ENCODE measurements at regions not wholly inside any gene's neighbourhood (a gene's known extent, or its start where the extent isn't known, plus 50 kb on each side); places are given as distances from the start of the nearest gene placed in this dataset.
A peak's percentile ranks its signal among the peaks of the same experiment; 100 is the strongest.

DNA sequence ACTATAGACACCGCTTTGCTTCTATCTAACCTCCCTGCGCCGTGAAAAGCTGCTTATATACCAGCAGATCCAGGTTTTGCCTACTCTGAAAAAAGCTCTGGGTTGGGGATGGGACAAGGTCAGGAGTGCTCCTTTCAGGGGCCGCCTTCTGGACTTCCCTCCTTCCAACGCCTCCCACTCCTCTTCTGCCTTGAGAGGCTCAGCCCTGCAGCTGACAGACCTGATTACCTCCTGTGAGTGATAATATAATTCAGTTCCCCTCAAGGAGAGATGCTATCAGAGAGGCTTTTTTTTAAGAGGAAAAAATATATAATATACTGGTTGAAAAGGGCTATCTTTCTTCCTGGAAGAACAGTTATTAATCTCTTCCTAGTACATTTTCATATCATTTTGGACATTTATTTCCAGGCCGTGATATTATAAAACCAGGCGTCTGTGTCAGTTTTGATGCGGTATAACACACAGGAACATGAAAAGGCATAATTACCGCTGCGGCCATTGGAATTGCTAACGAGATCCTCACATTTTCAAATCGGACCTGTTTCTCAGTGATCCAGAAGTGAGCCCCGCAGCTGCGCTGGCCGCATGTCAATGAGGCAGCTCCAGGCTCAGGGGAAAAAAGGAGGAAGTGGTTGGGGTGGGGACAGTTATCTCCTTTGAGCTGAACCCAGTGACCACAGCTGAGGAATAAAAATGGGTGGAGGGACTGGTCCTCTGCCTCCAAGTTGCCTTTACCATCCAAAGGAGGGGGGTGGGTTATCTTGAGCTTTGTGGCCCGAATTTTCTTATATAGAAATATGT is 457.1 kb downstream of the TYW1 start:
- no peak overlapping the region for H3K27ac Mint-ChIP-seq
- H3K36me3 Mint-ChIP-seq (ENCODE audit: low read depth): no peaks in the 10 kb centered on the region
- no peaks in the 10 kb centered on the region for H3K4me1 Mint-ChIP-seq
- DNase-seq (no peak), ATAC-seq (no peak)
- no peaks in the 10 kb centered on the region for H3K9me3 Mint-ChIP-seq
- no peaks in the 10 kb centered on the region for H3K27me3 Mint-ChIP-seq
- H3K4me3 Mint-ChIP-seq: no peak overlapping the region

DNA sequence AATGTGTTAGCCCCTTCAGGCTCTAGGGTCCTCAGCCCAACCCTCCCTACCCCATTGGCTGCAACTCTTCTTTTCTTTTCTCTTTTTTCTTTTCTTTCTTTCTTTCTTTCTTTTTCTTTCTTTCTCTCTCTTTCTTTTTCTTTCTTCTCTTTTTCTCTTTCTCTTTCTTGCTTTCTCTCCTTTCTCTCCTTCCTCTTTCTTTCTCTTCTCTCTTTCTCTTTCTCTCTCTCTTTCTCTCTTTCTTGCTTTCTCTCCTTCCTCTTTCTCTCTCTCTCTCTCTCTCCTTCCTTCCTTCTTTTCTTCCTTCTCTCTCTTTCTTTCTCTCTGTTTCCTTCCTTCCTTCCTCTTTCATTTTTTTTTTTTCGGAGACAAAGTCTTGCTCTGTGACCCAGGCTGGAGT is 458.9 kb downstream of the TYW1 start:
- DNase-seq (no peak), ATAC-seq (no peak)
- Mint-ChIP-seq H3K4me3 (no peak overlapping the region), H3K27me3 (no peaks in the 10 kb centered on the region), H3K36me3 (ENCODE audit: low read depth) (no peaks in the 10 kb centered on the region), H3K4me1 (no peaks in the 10 kb centered on the region), H3K9me3 (no peaks in the 10 kb centered on the region), H3K27ac (no peak overlapping the region)

DNA sequence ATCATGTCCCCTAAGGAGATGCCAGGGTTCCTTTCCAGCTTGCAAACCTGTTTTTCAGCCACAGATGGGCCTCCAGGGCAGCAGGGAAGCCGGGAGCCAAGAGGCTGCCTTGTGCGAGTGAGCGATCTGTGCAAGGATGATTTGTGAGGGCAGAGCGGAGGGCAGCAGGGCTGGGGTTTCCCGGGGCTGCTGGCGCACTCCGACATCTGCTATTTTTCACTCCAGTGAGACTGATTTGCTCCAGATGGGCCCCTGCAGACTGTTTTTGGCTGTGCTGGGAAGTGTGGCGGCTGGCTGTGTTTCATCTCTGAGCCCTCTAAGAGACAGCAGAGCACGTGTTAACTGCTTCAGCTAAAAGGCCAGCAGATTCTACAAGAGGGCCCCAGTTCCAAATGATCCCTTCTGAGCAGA is 466.2 kb downstream of the TYW1 start:
- H3K36me3 Mint-ChIP-seq (ENCODE audit: low read depth): no peaks in the 10 kb centered on the region

DNA sequence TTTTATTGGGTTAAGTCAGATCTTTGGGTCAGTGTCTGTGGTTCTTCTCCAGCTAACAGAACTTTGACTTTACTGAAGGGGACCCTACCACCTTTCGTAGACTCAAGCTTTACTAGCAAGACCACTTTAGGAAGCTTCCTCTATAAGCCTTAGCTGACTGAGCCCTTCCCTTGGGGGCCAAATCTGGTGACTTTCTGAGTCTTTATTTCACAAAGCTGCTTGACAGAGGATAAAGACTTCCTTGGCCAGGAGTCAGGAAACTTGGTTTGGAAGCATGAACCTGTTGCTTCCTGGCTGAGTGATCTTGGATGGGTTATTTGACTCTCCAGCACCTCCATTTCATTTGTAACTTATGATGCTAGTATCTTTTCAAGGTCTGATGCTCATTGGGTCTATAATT is 466.7 kb downstream of the TYW1 start:
- ATAC-seq (no peak), DNase-seq (no peak)
- H3K27me3 Mint-ChIP-seq: no peaks in the 10 kb centered on the region
- peaks cover 5% of the 10 kb centered on the region for H3K9me3 Mint-ChIP-seq
- H3K27ac Mint-ChIP-seq: no peak overlapping the region
- H3K4me1 Mint-ChIP-seq: no peaks in the 10 kb centered on the region
- no peak overlapping the region for H3K4me3 Mint-ChIP-seq
- H3K36me3 Mint-ChIP-seq (ENCODE audit: low read depth): no peaks in the 10 kb centered on the region

More for the DNA sequence above, 466.2 kb downstream of the TYW1 start:
- H3K27me3 Mint-ChIP-seq: no peaks in the 10 kb centered on the region
- DNase-seq: no peak
- peaks cover 3% of the 10 kb centered on the region for H3K9me3 Mint-ChIP-seq
- H3K27ac Mint-ChIP-seq: no peak overlapping the region
- H3K4me3 Mint-ChIP-seq: no peak overlapping the region
- no peaks in the 10 kb centered on the region for H3K4me1 Mint-ChIP-seq
- no peak for ATAC-seq

DNA sequence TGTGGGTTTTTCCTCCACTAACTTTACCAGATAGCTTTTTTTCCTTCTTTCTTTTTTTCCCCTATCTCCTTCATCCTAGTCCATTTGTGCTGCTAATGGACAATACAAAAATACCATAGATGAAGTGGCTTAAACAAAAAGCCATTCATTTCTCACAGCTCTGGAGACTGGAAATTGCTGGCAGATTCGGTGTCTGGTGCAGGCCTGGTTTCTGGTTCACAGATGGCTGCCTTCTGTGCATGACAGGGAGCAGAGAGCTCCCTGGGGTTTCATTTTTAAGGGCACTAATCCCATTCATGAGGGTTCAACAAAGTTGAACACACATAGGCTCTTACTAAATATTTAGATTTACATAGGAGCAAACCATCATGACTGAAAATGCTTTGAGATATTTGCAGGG is 467.4 kb downstream of the TYW1 start:
- DNase-seq: no peak
- Mint-ChIP-seq H3K27me3 (no peaks in the 10 kb centered on the region), H3K4me1 (no peaks in the 10 kb centered on the region), H3K9me3 (peaks cover 10% of the 10 kb centered on the region), H3K36me3 (ENCODE audit: low read depth) (no peaks in the 10 kb centered on the region), H3K27ac (no peak overlapping the region), H3K4me3 (no peak overlapping the region)
- no peak for ATAC-seq

DNA sequence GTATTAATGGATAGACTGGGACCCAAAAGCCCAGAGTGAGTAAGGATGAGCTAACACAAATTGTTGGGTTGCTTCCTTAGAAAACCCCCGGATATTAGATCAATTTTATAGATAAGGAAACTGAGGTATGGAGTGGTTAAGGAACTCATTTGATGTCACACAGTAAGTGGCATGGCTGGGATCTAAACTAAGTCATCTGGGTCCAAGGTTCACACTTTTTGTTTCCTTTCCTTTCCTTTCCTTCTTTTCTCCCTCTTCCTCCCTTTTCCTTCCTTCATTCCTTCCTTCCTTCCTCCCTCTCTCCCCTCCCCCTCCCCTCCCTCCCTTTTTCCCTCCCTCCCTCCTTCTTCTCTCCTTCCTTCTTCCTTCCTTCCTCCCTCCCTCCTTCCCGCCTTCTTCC is 469.5 kb downstream of the TYW1 start:
- no peak overlapping the region for H3K27ac Mint-ChIP-seq
- no peaks in the 10 kb centered on the region for H3K36me3 Mint-ChIP-seq (ENCODE audit: low read depth)
- H3K4me1 Mint-ChIP-seq: no peaks in the 10 kb centered on the region
- peaks cover 14% of the 10 kb centered on the region for H3K9me3 Mint-ChIP-seq
- ATAC-seq (no peak), DNase-seq (no peak)
- no peak overlapping the region for H3K4me3 Mint-ChIP-seq
- H3K27me3 Mint-ChIP-seq: no peaks in the 10 kb centered on the region

DNA sequence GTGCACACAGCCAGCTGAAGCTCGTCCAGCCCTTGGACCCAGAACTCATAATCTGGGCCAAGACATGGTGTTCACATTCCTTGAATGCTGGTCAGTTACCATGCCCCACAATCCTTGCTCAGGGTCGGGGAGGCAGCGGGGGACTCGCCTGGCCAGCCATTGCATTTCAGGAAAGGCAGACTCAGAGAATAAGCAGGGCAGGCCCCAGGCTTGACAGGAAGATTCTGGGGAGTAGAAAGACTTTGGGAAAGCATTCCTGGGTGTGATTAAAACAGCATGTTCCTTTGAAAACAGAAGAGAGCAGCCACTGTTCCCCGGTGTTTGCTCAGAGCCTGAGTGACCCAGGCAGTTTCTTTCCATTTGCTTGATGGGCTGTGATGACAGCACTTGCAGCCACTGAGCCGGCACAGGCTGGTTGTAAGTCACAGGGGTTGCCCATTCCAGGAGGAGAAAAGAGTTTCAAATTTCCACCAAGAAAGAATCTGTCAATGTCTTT is 473.7 kb downstream of the TYW1 start:
- peaks cover 21% of the 10 kb centered on the region for H3K9me3 Mint-ChIP-seq
- no peaks in the 10 kb centered on the region for H3K4me1 Mint-ChIP-seq
- no peaks in the 10 kb centered on the region for H3K36me3 Mint-ChIP-seq (ENCODE audit: low read depth)
- no peak for DNase-seq
- ATAC-seq: no peak
- no peak overlapping the region for H3K4me3 Mint-ChIP-seq
- no peak overlapping the region for H3K27ac Mint-ChIP-seq
- no peaks in the 10 kb centered on the region for H3K27me3 Mint-ChIP-seq

DNA sequence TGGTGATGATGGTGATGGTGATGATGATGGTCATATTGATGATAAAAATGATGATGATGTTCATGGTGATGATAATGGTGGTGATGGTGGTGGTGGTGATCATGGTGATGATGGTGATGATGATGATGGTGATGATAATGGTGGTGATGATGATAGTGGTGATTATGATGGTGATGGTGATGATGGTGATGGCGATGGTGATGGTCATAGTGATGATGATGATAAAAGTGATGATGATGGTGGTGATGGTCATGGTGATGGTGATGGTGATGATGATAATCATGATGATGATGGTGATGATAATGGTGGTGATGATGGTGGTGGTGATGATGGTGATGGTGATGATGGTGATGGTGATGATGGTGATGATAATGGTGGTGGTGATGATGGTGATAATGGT is 478.7 kb downstream of the TYW1 start:
- Mint-ChIP-seq H3K27me3 (no peaks in the 10 kb centered on the region), H3K36me3 (ENCODE audit: low read depth) (no peaks in the 10 kb centered on the region), H3K4me3 (no peak overlapping the region), H3K9me3 (peaks cover 11% of the 10 kb centered on the region), H3K4me1 (no peaks in the 10 kb centered on the region), H3K27ac (no peak overlapping the region)
- DNase-seq (no peak), ATAC-seq (no peak)

DNA sequence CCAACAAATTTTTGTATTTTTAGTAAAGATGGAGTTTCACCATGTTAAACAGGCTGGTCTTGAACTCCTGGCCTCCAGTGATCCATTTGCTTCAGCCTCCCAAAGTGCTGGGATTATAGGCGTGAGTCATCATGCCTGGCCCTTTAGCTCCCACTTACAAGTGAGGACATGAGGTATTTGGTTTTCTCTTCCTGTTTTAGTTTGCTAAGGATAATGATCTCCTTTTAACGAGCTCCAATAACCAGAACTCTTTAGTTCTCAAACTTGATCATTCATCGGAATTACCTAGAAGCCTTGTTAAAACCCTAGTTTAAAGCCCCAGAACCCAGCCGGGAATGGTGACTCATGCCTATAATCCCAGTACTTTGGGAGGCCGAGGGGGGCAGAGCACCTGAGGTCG is 481.4 kb downstream of the TYW1 start:
- Mint-ChIP-seq H3K27ac (no peak overlapping the region), H3K9me3 (peaks cover 11% of the 10 kb centered on the region), H3K4me1 (no peaks in the 10 kb centered on the region), H3K4me3 (no peak overlapping the region), H3K36me3 (ENCODE audit: low read depth) (no peaks in the 10 kb centered on the region), H3K27me3 (no peaks in the 10 kb centered on the region)
- no peak for ATAC-seq
- no peak for DNase-seq

DNA sequence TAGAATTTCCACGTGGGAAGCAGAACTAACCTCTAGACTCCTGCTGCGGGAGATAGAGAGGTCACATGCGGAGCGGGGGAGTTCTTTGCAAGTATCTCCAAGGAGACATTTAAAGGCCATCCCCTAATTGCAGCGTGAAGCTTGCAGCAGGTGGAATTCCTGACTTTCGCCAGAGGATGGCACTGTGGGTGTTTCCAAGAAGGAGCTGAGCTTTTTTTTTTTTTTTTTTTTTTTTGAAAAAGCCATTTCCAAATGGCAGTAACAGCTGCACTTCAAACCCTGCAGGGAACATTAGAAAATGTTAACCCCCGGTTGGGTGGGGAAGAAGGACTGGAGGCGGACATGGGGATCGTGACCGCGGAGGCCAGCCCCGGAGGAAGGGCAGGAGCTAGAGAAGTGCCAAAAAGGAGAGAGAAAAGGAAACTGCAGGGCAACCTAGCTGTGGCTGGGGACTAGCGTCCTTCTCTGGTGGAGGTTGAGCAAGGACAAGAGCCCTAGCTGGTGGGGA is 487.7 kb downstream of the TYW1 start:
- ATAC-seq (no peak), DNase-seq (peak; percentile 25)
- Mint-ChIP-seq H3K4me1 (peaks cover 4% of the 10 kb centered on the region), H3K27me3 (peaks cover 2% of the 10 kb centered on the region), H3K4me3 (no peak overlapping the region), H3K9me3 (no peaks in the 10 kb centered on the region), H3K27ac (no peak overlapping the region), H3K36me3 (ENCODE audit: low read depth) (no peaks in the 10 kb centered on the region)

DNA sequence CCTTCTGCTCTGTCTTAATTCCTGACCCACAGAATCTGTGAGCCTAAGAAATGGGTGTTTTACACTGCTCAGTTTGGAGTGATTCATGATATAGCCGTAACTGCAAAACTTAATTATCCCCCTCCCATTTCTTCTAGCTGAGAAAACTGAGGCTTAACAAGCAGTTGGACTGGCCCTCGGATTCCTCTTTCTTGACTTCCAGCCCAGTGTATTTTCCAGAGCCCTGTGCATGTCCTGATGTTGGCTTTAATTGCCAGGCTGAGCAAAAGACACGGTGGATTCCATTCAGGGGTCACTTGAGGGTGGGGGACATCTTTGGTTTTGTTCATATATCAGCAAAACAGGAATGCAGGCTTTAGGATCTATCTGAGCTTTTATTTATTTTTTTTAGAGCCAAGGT is 489.8 kb downstream of the TYW1 start:
- H3K4me3 Mint-ChIP-seq: no peak overlapping the region
- H3K36me3 Mint-ChIP-seq (ENCODE audit: low read depth): no peaks in the 10 kb centered on the region
- H3K4me1 Mint-ChIP-seq: peaks cover 4% of the 10 kb centered on the region
- DNase-seq (no peak), ATAC-seq (no peak)
- peaks cover 2% of the 10 kb centered on the region for H3K27me3 Mint-ChIP-seq
- H3K9me3 Mint-ChIP-seq: peaks cover 4% of the 10 kb centered on the region
- no peak overlapping the region for H3K27ac Mint-ChIP-seq

DNA sequence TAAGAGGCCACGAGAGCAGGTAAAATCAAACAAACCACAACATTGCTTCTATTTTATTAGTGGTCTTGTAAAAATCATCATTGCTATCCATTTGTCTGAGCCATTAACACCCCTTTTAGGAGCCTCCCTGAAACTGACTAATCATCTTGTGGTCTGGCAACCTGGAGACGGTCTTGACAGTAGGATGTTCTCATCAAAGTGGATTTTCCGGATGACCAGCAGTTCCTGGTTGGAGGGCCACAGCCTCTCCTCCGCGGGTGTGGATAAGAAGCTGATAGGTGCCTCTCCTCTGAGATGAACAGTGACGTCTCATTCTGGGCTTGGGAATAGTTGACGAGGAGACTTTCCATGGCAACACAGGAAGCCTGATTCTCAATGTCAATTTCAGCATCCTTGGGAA is 490.7 kb downstream of the TYW1 start:
- DNase-seq: no peak
- peaks cover 4% of the 10 kb centered on the region for H3K4me1 Mint-ChIP-seq
- peaks cover 4% of the 10 kb centered on the region for H3K9me3 Mint-ChIP-seq
- no peak overlapping the region for H3K4me3 Mint-ChIP-seq
- H3K27ac Mint-ChIP-seq: no peak overlapping the region
- H3K36me3 Mint-ChIP-seq (ENCODE audit: low read depth): no peaks in the 10 kb centered on the region
- H3K27me3 Mint-ChIP-seq: peaks cover 2% of the 10 kb centered on the region
- no peak for ATAC-seq

DNA sequence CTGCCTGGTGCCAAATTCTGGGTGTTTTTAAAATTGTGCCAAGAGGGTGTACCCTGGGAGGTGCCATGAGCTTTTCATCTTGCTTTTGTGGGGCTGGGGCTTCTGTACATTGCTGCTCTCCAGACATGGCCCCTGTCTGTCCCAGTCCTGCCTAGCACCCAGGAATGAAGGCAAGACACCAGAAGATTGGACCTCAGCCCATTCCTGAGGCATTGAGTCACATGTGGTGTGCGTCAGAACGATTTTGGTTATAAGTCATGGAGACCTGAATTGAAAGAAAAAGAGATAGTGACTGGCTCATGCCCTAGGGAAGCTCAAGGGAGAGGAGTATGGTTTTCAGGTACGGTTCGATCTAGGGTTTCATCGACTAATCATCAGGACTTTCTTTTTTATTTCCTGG is 493.2 kb downstream of the TYW1 start:
- Mint-ChIP-seq H3K9me3 (peaks cover 4% of the 10 kb centered on the region), H3K27ac (no peak overlapping the region), H3K36me3 (ENCODE audit: low read depth) (no peaks in the 10 kb centered on the region), H3K27me3 (peaks cover 2% of the 10 kb centered on the region), H3K4me3 (no peak overlapping the region), H3K4me1 (peaks cover 2% of the 10 kb centered on the region)
- ATAC-seq (no peak), DNase-seq (no peak)

DNA sequence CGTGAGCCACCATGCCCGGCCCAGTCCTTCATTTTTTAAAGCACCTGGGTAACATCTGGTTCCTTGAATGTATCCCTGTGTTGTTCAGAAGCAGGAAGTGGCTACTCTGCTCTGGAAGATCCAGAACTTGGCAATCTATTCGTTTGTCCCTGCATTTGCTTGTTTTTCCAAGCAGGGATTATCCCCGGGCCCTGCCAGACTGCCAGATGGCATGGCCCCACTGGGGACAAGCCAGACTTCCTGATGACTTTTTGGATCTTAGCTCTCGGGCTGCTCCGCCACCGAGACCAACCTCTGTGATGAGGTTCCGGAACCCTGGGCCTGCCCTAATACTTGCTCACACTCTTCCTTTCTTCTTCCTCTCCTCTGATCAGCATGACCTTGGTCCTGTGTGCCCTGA is 496.7 kb downstream of the TYW1 start:
- Mint-ChIP-seq H3K27me3 (no peaks in the 10 kb centered on the region), H3K27ac (no peak overlapping the region), H3K4me3 (no peak overlapping the region), H3K4me1 (no peaks in the 10 kb centered on the region), H3K9me3 (peaks cover 10% of the 10 kb centered on the region), H3K36me3 (ENCODE audit: low read depth) (no peaks in the 10 kb centered on the region)
- ATAC-seq (no peak), DNase-seq (no peak)

DNA sequence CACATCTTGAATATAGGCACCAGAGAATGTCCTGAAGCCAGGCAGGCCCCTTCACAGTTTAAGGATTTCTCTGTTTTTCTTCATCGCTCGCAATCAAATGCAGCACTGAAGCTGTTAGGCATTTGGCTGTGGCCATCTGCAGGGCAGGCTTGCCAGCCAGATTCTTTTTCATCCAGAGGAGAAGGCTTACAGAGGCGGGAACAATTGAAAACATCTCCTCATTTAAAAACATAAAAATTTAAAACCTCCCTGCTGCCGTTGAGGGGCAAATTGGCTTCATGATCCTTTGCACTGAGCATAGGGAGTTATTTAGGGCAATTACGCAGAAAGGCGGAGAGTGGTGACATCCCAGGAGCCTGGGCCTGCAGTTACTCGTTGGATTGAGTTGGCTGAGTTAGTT is 500.0 kb downstream of the TYW1 start:
- peaks cover 15% of the 10 kb centered on the region for H3K9me3 Mint-ChIP-seq
- ATAC-seq (no peak), DNase-seq (no peak)
- H3K27me3 Mint-ChIP-seq: no peaks in the 10 kb centered on the region
- no peaks in the 10 kb centered on the region for H3K36me3 Mint-ChIP-seq (ENCODE audit: low read depth)
- H3K27ac Mint-ChIP-seq: no peak overlapping the region
- no peak overlapping the region for H3K4me3 Mint-ChIP-seq
- H3K4me1 Mint-ChIP-seq: no peaks in the 10 kb centered on the region
